ENCODE measurements at regions not wholly inside any gene's neighbourhood (a gene's known extent, or its start where the extent isn't known, plus 50 kb on each side); places are given as distances from the start of the nearest gene placed in this dataset.
"Not testable (repeated sequence)": the region's sequence is repeated elsewhere in the genome, so short reads cannot be mapped to it uniquely, and the experiment has no call there.

- no peak for DNase-seq (ENCODE audit: low spot score)
Measured at GRCh38 chr6:158920311-158920905, 79.6 kb downstream of the RSPH3 start.

GRCh38 chr6:158919865-158920264 lies 80.1 kb downstream of the RSPH3 start:
- no peak for DNase-seq (ENCODE audit: low spot score)

DNA sequence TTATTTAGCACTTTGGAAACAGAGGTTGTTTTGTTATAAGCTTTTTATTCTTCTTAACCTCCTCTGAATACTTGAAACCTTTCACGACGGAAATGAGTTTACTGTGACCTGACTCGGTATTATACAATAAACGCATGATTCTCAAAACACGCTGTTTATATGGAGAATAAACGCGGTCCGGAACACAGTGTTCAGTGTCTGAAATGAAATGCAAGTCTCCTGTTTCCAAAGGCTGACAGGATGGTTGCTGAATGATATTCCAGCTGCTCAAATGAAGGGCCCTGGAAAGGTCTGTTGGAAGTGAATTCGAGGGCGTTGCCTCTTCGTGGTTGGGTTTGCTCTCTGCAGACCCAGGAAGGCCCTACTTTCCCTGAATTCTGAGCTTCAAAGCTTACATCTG lies 83.4 kb downstream of the RSPH3 start:
- no peak for DNase-seq (ENCODE audit: low spot score)

DNA sequence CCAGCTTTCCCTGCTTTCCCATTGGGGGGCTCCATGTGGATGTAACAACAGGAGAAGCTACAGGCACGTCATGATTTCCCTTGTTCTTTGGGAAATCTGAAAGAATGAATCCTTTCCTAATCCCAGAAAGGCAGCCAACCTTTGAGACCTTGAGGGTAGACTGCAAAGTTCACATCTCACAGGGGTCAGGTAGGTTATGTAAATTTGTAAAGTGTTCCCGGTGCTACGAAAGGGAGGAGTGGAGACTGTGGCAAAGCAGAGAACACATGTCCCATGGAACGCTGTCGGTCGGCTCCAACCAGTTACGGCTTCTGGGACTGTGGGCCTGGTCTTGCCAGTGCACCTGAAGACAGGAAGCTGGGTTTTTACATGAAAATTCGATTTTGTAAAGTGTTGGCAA lies 85.1 kb downstream of the RSPH3 start:
- no peak for DNase-seq (ENCODE audit: low spot score)

DNA sequence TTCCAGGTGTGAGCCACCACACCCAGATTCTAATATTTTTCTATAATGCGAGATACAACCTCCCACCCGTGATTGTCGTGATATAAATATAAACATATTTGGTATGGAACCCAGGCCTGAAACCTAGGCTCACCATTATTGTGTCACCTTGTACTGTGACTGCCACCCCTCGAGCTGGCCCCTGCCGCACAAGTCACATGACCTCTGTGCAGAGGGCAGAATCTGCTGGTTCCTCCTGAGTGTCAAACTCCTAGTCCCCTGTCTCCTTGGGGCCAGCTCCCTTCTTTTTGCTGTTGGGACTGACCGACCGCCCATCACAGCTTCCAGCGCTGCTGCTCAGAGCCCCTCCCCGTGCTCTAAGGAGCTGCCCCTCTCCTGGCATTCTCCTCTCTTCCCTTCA lies 86.4 kb downstream of the RSPH3 start:
- DNase-seq (ENCODE audit: low spot score): no peak

DNA sequence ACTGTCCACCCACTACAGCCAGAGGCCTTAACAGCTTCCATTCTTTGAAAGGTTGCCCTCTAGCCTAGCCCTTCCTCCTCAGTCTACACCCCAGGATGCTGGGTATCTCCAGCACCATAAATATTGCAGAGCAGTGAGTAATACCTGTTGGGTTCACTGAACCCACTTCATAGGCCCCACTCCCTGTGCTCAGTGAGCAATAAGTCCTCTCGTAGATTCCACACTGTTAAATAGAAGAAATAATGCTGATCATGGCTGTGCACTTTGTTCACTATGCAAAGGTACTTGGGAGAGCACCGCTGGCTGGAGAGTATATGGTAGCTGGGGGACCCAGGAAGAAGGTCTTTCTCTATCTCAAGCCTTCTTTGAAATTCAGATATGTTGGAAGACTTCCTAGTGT lies 87.3 kb downstream of the RSPH3 start:
- DNase-seq (ENCODE audit: low spot score): no peak

DNA sequence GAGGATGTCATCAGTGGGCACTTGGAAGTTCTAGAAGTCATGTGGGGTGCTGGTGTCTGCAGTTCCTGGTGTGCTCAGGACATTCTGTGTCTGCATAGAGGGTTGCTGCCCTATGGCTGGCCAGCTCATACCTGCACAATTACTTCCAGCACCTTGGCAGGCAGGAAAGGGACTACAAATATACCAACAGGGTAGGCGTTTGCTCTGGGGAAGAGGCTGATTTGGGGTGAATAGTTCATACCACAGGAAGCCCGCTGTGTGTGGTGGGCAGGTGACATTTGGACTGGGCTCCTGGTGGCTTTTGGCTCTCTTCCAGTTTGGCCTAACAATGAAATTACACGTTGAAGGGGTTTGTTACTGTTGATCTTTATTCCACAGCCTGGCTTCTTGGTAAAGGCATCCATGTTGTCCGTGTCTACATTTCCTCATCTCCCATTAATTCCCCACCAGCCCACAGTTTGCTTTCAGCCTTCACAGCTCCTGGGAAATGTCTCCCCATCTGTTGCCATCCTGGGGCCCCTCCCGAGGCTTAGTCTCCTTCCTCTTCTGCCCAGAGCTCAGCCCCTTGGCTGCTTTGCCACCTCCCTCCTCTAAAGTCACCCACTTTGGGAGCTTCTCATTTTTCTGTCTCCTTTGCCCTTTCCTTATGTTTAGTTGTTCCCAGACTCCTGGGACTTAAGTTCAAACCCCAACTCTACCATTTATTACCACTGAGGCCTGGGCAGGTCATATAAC lies 88.1 kb downstream of the RSPH3 start:
- DNase-seq (ENCODE audit: low spot score): no peak

- DNase-seq (ENCODE audit: low spot score): peak; percentile 48
Measured at GRCh38 chr6:158910484-158911440, 89.2 kb downstream of the RSPH3 start.

DNA sequence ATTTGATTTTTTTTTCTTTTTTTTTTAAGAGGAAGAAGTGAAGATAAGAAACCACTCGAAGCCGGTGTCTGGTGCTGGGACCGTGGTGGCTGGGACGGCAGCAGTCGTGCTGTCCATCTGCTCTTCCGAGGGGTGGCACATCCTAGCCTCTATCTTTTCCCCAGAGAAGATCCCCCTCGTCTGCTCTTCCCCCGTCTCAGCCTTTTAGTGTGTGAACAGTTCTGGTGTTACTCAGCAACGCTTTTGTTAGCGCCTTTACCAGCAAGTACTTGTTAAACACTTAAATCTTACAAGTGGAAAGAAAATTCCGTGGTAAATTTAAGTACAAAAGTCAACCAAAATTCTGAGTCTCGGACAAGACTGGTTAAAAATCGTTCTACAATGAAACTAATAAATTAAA lies 90.1 kb downstream of the RSPH3 start:
- no peak for DNase-seq (ENCODE audit: low spot score)

- DNase-seq (ENCODE audit: low spot score): no peak
Measured at GRCh38 chr6:158908606-158909005, 89.4 kb upstream of the EZR start.

- no peak for DNase-seq (ENCODE audit: low spot score)
Measured at GRCh38 chr6:158907931-158908330, 88.8 kb upstream of the EZR start.

GRCh38 chr6:158906926-158907325 lies 87.8 kb upstream of the EZR start:
- no peak for DNase-seq (ENCODE audit: low spot score)

DNA sequence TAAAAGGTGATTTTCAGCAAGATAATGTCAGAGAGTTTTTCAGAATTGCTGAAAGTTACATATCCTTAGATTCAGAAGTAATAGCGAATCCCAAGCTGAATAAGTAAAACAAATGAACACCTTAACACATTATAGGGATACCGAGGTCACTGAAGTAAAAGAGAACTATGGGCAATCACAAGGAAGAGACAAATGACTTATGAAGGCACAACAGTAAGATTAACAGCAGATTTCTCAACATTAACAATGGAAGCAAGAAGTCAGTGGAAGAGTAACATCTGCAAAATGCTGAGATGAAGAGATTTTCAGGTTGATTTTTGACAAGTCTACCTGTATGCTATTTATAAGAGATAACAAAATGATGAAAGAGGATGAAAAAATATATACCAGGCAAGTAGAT lies 86.1 kb upstream of the EZR start:
- DNase-seq (ENCODE audit: low spot score): no peak

- no peak for DNase-seq (ENCODE audit: low spot score)
Measured at GRCh38 chr6:158903801-158904200, 84.6 kb upstream of the EZR start.

GRCh38 chr6:158900663-158901312 lies 81.6 kb upstream of the EZR start:
- no peak for DNase-seq (ENCODE audit: low spot score)

- no peak for DNase-seq (ENCODE audit: low spot score)
Measured at GRCh38 chr6:158897236-158897635, 78.1 kb upstream of the EZR start.

- no peak for DNase-seq (ENCODE audit: low spot score)
Measured at GRCh38 chr6:158895661-158896060, 76.5 kb upstream of the EZR start.

DNA sequence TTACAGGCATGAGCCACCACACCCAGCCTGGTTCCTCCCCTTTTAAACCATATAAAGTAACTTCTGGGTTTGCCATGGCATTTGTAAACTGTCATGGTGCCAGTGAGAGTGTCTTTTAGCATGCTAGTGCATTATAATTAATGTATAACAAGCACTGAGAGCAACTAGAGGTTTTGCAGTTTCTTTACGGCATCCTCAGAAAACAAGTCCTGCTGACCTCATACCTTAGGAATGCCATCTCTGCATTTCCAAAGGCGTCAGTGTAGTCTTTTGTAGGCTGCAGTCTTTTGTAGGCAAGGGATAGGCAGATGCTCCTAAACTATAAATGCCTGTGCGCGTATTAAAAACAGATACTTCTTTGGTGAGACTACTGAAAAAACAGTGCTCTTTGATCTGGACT lies 75.0 kb upstream of the EZR start:
- no peak for DNase-seq (ENCODE audit: low spot score)

DNA sequence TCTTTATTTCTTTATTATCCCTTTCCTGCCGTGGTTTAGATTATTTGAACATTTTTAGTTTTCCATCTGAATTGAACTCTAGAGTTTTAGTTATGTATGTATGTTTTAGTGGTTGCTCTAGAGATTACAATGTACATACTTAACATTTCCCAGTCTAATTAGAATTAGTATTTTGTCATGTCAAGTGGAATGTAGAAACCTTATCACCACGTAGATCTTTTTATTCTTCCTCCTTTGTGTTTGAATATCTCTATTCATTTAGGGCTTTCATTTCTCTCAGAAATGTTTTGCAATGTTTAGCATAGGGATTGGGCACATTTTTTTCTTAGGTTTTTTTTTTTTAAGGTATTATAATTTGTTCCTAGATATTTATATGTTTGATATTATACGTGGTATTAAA lies 73.1 kb upstream of the EZR start:
- no peak for DNase-seq (ENCODE audit: low spot score)

DNA sequence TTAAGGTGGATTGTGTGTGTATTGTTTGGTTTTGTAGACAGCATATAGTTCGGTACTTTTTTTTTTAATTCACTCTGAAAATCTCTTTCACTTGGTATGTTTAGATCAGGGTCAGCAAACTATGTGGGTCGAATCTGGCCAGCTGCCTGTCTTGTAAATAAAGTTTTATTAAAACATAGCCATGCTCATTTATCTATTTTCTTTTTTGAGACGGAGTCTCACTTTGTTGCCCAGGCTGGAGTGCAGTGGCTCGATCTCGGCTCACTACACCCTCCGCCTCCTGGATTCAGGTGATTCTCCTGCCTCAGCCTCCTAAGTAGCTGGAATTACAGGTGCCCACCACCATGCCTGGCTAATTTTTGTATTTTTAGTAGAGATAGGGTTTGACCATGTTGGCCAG lies 72.4 kb upstream of the EZR start:
- not testable (repeated sequence) for DNase-seq (ENCODE audit: low spot score)

GRCh38 chr6:158888171-158888570 lies 69.0 kb upstream of the EZR start:
- not testable (repeated sequence) for DNase-seq (ENCODE audit: low spot score)

GRCh38 chr6:158886346-158886977 lies 67.3 kb upstream of the EZR start:
- DNase-seq (ENCODE audit: low spot score): not testable (repeated sequence)
